ENCODE measurements at regions not wholly inside any gene's neighbourhood (a gene's known extent, or its start where the extent isn't known, plus 50 kb on each side); places are given as distances from the start of the nearest gene placed in this dataset.

GRCh38 chr2:18787726-18788125, 198.4 kb upstream of the NT5C1B start:
- no peak for DNase-seq (ENCODE audit: low spot score)

- DNase-seq (ENCODE audit: low spot score), result no peak
Observed at GRCh38 chr2:18784245-18784644, 194.9 kb upstream of the NT5C1B start.

GRCh38 chr2:18781541-18782280, 192.3 kb upstream of the NT5C1B start:
- DNase-seq (ENCODE audit: low spot score), result no peak

DNA sequence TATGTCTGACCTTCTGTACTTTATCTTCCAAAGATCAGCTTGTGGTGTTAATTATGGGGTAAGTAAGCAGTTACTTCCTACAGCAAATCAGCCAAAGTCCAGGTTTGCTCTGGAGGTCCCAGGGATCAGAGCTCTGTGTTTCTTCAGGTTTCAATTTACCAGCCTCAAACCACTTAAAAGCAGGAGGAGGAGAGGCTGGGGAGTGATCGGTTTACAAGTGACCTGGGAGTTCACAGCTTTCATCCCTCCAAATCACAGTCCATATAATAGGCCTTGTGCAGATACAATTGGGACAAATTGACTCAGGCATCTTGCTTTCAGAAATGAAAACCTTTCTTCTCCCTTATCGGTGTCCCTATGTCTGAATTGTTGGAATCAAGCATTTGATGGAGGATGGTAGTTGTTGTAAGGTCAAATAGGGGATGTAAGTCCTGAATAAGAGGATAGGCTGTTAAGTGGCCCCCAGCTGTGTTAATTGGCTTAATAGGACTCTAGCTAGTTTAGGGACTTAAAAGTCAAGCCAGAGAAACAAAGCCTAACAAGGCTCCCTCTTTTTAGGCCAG, 188.0 kb upstream of the NT5C1B start:
- no peak for DNase-seq (ENCODE audit: low spot score)

DNA sequence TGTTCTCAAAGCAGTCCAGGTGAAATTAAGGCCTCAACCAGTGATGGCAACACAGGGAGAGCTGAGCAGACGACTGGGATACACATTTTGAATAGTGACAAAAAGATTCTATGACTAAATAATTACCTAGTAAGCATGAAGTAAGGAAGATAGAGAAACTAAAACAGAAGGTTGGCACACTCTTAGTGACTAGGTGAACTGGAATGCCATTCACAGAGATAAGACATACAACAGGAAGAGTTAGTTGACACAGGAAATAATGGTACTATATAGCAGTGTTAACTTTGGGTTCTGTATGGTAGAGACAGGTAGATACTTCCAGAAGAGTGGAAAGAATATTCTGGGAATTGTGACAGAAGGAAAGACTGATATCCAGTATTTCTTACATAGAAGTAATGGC, 181.8 kb upstream of the NT5C1B start:
- no peak for DNase-seq (ENCODE audit: low spot score)

DNA sequence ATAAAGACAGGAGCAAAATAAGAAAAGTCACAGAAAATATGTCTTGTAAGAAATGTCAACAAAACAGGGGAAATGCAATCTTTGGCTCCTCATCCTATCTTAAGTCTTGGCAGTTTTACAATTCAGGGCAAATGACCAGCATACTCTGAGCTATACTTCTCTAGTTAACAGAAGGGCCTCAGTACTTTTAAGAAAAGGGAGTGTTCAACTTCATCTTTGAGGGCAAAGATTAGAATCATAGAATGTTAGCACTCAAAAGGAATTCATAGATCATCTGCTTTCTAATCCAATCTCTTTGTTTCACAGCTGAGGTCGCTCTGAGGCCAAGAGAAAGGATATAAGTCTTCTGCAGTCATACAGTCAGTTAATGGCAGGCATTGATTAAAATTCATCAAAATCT, 174.0 kb upstream of the NT5C1B start:
- DNase-seq (ENCODE audit: low spot score), result no peak

GRCh38 chr2:18762667-18763066, 173.3 kb upstream of the NT5C1B start:
- no peak for DNase-seq (ENCODE audit: low spot score)

GRCh38 chr2:18754286-18754685, 164.9 kb upstream of the NT5C1B start:
- DNase-seq (ENCODE audit: low spot score), result peak; percentile 82

GRCh38 chr2:18753722-18754121, 164.4 kb upstream of the NT5C1B start:
- no peak for DNase-seq (ENCODE audit: low spot score)

DNA sequence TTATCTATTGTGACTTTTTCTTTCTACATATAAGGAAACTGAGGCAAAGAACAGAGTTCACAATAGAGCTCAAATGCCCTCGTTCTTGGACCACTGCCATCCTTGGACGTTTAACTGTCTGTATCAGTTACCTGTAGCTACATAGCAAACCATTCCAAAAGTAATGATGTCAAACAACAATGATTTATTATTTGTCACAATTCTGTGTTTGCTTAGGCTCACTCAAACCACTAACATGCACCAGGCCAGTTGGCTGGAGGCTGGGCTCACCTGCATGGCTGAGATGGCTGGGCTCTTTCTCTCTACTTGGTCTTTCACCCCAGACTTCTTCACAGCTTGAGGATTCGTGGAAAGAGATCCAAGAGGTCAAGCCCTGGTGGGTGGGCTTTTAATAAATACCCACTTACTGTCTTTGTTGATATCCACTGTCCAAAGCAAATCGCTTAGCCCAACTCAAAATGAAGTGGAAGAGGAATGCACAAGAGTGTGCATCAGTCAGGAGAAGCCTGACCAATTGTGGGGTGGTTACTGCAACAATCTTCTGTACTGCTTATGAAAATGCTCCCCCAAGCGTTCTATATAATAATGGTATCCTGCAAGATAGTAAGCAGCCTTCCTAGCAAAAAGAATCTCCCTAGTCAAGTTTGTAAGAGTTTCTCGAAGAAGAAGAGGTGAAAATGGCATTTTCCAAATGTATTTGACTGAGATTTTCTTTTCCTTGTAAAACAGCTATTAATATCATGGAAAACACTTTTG, 163.5 kb upstream of the NT5C1B start:
- DNase-seq (ENCODE audit: low spot score), result no peak

GRCh38 chr2:18752022-18752493, 162.7 kb upstream of the NT5C1B start:
- DNase-seq (ENCODE audit: low spot score), result no peak

DNA sequence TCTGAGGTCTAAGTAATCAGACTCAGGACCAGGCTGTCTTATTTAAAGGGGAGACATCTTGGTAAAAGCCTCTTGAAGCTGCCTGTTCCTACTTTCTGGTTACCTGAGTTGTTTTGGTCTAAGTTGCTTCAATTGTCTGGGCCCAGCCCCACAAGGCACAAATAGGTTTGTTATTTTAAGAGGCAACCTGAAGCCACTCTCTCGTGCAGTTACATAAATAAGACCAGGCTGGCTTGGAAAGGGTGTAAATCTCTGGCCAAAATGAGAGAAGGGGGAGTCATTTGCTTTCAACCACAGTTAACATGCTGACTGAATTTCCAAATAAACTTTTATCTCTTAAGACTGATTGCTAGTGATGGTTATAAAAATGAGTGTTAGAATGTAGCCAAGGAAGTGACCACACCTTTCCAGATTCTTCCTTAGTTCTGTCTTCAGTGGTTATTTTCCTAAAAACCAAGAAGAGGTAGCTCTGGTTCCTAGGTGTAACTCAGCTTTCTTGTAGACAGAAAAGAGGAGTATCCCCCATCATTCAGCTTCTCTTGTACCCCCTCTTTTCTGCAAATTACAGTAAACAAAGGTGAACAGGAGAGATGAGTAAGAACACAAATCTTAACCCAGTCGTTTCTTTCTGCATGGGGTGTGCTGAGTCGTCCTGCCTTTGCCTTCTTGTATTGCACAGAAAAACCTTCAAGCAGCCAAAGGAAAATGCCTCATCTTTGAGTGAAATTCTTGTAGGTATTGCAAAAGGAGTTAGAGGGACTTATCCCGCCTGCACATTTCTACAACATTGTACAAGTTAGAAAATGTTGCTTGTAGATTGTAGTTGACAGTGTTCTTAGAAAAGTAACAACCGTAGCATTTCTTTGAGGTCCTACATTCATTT, 161.5 kb upstream of the NT5C1B start:
- no peak for DNase-seq (ENCODE audit: low spot score)

GRCh38 chr2:18749912-18750526, 160.7 kb upstream of the NT5C1B start:
- peak; percentile 75 for DNase-seq (ENCODE audit: low spot score)

- DNase-seq (ENCODE audit: low spot score), result no peak
Observed at GRCh38 chr2:18745431-18746272, 156.3 kb upstream of the NT5C1B start.

- DNase-seq (ENCODE audit: low spot score), result no peak
Observed at GRCh38 chr2:18741895-18742732, 152.7 kb upstream of the NT5C1B start.

DNA sequence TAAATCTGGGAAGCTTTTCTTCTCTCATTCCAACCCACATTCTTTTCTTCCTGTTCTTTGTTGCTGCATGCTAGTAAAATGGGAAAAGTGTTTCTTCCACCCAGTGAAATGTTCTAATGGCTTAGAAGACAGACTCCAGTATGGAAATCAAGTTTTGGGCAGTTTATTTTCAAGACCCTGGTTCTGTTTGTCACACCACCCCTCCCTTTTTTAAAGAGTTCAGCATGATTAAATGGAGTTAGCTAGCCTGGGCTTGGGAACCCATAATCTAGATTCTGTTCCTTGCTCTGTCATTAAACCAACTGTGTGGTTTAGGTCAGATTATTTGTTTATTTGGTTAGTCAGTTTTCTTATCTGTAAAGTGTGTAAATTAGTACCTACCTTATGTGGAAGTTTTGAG, 151.8 kb upstream of the NT5C1B start:
- no peak for DNase-seq (ENCODE audit: low spot score)

DNA sequence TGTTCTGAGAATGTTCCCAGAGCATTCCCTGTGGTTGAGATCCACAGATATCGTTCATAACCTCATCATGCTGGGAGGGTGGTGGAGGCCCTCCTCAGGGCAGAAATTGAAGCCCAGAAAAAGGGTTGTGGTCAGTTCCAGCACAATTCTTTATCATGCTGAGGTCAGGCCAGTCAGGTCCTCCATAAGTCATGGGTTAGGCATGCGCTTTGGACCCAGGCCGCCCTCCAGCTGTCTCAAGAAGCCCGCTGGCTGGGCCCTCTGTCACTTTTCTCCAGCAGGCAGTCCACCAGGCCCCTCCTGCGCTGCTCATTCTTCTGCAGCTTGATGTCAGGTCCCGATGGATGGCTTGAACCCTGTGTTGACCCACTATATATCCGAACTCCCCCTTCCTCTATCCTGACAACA, 151.1 kb upstream of the NT5C1B start:
- no peak for DNase-seq (ENCODE audit: low spot score)

DNA sequence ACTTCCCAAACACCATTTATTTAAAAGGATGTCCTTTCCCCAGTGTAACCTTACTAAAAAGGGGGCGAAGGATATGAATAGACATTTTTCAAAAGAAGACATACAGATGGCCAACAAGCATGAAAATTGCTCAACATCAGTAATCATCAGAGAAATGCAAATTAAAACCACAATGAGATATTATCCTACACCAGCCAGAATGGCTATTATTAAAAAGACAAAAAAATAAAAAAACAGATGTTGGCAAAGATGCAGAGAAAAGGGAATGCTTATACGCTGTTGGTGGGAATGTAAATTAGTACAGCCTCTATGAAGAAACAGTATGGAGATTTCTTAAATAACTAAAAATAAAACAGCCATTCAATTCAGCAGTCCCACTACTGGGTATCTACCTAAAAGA, 142.3 kb upstream of the NT5C1B start:
- DNase-seq (ENCODE audit: low spot score), result no peak

- no peak for DNase-seq (ENCODE audit: low spot score)
Observed at GRCh38 chr2:18724371-18725145, 135.2 kb upstream of the NT5C1B start.
